ENCODE measurements at regions not wholly inside any gene's neighbourhood (a gene's known extent, or its start where the extent isn't known, plus 50 kb on each side); places are given as distances from the start of the nearest gene placed in this dataset.

- TF ChIP-seq CTCF (IDR thresholded peaks at IDR 0.05): no peak
- no peak for TF ChIP-seq POLR2A (IDR thresholded peaks at IDR 0.05)
- no peak for TF ChIP-seq EP300 (IDR thresholded peaks at IDR 0.05; ENCODE audit: low read depth)
- TF ChIP-seq POLR2AphosphoS5 (IDR thresholded peaks at IDR 0.05): no peak
Observed at GRCh38 chr5:127192836-127193338, 97.7 kb upstream of the MEGF10 start.

Measured in transverse colon (tissue), 4 donors.